ENCODE measurements at regions not wholly inside any gene's neighbourhood (a gene's known extent, or its start where the extent isn't known, plus 50 kb on each side); places are given as distances from the start of the nearest gene placed in this dataset.

DNA sequence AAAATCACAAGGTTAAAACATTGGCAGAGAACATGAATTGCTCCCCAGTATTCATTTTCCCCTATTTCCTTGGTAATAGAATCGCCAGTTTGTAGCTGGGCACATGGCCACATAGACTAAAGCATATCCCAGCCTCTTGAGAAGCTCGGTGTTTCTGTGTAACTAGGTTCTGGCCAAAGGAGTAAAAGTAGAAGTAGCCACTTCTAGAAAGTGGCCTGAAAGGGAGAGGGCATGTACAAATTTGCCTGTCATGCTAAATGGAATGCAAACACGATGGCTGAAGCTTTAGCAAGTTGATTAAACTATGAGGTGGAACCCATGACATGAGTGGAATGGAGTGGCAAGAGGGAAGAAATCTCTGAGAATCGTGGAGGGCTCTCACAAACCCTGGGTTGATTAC is 173.7 kb upstream of the EGLN3 start:
- no peak for DNase-seq

DNA sequence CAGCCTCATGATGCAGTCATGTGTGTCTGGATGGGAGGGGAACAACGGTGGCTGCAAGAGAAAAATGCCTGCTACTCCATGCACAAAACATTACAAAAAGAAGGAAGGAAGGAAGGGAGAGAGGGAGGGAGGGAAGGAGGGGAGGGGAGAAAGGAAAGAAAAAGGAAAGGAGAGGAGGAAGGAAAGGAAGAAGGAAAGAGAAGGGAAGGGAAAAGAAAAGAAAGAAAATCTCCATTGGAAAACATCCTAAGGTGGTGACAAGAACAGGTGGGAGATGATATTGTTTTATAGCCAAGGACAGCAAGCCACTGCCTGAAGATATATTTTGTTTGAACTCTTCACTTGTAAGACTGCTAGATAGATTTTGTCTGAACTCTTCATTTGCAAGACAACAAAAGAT is 171.8 kb upstream of the EGLN3 start:
- no peak for DNase-seq

DNA sequence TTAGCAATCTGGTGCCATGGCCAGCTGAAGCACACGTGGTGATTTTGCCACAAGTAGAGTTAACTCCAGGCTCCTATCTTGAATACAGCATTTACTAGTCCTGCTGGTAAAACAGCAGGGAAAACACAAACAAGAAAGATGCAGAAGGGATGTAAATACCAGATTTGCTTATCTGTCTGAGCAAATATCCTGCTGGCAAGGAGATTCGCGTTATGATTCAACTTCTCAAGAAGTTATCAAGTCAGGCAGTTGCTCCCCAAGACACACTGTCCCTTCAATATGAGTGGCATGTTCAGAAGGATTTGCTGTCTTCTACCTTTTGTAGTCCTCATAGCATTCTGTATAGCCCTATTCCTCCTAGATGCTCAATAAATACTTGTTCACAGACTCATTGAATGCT is 171.2 kb upstream of the EGLN3 start:
- DNase-seq, result no peak

DNA sequence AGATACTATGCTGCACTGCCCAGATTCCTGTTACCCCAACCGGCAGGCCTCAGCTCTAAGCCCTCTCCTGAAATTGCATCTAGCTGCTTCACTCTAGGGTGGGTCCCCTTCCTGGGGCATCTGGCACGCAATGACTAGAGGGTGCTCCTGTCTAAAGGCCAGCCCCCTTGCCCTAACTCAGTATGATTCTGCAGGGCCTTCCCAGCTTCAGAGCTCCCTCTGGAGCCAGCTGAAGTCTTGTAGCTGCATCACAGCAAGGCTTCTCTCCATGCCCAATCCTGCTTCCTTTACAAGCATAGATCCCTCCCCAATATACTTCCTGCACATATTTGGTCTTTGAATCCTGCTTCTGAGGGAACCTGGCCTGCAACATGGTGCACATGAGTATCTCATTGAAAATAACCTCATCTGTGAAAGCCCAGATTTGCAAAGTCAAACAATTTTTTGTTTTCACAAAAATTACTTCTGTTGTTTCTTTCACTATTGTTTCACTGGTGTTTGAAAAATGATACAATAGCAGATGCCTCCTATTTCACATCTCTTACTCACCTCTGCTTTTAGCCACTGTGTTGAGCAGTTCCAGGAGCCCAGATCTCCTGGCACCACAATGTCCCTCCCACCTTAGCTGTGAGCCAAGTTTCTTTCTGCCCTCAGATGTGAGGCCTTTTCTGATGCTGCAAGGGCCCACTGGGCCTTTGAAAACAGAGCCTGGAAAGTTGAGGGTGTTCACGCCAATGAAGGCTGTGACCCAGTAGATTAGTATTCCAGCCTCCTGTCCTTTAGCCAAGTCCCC is 169.5 kb upstream of the EGLN3 start:
- DNase-seq, result peak; percentile 5

DNA sequence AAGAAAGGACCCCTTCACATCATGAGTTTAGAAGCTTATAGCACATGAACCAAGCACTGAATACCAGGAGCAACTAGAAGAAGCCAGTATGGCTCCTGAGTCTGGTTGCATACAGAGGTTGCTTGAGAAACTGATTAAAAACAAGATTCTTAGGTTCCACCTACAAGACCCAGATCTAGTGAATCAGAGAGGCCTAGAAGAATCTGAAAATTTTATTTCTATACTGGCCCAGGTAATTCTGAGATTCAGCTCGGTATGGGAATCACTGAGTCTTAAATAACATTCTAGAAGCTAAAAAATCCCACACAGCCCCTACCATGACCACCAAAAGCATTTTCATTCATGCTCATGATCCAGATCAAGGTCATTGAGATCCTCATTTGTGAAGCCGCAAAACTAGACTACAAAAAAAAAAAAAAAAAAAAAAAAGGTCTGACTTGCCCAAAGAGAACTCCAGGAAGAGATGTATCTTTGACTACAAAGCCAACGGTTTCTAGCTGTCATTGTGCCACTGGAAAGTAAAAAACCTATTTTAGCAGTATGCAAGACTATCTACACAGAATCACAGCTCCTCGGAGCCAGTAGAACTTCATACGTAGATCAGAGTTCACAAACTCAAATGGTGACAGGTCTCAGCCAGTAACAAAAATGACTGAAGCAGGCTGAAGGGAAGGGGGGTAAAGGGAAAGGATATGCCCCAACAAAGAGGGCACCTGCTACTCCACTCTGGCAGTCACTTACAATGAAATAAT is 168.4 kb upstream of the EGLN3 start:
- no peak for DNase-seq

DNA sequence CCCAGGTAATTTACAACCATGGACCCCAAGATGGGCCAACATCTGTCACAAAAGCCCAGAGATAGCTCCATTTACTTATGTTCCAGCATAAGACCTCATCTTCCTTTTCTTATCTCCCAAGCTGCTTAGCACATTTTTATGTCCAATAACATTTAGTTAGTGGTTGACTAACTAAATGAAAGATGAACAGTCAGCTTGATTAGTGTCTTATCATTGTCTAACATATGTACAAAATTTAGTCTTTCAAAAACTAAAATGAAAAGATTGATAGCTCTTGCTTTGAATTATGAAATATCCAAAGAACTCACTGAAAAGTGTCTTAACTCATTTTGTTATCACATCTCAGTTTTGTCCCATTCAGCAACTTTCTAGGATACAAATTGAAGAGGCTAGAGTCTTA is 163.1 kb upstream of the EGLN3 start:
- no peak for DNase-seq

DNA sequence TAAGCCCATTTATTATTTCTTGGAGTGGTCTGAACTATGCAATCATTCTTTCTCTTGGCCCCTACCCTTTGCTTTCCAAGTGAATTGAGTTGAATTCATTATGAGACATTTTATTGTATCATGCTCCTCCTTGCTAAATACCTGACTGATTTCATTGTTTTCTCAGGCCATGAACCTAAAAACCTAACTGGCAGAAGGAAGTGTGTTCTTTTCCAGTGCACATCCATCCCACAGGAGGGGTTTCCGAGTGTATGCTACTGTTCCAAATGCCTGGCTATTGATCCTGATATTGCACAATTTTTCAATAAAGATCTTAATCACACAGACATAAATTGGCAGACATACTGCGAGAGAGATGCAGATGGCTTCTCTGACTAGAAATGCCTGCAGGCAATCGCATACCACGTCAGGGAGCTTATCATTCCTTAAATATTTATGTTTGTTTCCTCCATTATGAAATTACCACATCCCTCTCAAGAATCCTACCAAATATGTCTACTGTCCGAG is 162.2 kb upstream of the EGLN3 start:
- no peak for DNase-seq

DNA sequence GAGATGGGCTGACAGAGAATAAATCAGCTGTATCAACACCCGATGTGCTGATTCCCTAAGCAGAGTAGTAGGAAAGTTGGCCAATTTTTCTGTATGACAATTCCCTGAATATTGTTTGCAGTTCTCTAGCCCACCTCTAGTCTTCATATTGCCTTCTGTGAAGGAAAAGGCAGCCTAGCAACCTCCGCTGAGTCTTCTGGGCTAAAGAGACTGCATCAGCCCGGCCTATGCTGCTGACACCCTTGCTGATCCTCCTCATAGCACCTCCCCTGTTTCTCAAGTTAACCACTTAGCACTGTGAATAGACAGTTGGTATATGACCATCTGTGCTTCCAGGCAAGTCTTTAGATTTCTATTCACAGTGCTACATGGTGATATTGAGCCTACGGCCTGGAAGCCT is 161.1 kb upstream of the EGLN3 start:
- DNase-seq, result no peak

DNA sequence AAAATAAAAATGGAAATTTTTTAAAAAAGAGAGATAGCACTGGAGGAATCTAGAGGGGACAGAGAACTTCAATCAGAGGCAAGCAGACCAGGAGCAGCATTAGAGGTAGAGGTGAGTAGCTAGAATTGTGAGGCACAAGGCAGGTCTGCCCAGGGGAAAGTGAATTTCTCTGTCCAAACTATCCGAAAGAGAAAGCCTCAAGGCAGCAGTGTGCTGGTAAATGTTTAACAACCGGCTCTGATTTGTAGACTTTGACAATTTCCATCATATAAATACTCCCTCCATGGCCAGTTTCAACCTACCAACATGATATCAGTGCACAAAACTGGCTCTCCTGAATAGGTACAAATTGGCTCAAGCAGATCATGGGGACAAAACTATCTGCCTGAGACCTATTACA is 160.6 kb upstream of the EGLN3 start:
- DNase-seq, result no peak

DNA sequence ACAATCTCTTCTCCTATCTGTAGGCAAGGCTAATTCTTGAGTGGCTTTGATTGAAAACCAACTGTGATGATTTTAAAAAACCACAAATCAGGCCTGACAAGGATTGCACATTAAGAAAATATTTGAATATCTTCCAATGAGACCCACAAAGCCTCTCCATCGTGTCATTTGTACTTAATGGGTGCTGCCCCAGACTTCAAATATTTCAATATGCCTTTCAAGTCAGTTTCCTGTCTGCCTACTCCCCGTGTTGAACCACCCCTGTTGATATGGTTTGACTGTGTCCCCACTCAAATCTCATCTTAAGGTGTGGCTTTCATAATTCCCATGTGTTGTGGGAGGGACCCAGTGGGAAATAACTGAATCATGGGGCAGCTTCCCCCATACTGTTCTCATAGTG is 159.7 kb upstream of the EGLN3 start:
- no peak for DNase-seq

DNA sequence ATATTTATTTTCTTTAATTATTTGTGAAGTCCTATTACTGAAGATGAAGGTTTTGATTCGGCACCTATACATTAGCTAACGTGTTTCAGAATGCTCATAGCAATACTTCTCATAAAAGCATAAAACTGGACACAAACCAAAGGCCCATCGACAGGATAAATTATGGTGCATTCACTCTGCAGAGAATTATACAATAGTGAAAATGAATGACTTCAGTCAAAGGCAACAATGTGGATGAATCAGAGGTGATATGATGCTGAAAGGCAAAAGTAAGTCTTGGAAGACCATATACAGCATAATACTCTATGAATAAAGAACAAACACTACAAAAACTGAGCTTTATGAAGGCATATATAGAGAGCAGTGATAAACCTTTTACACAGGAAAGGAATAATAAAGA is 156.6 kb upstream of the EGLN3 start:
- DNase-seq, result no peak

DNA sequence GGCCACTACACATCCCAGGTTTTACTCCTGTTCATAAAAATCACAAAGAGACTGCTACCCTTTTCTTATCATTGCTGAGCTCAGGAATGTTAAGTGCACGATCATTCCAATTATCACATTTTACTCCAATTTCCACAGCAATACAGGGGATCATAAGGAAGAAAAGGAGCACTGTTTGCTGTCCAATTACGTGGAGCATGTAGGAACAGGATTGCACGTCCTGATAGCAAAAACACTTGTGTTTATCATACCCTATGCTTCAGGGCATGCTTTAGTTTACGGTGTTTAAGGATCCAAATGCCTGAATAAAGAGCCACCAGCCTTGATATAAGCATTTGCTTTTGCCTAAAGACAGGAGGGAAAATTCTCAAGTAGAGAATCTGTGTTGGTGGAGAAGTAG is 155.4 kb upstream of the EGLN3 start:
- no peak for DNase-seq

DNA sequence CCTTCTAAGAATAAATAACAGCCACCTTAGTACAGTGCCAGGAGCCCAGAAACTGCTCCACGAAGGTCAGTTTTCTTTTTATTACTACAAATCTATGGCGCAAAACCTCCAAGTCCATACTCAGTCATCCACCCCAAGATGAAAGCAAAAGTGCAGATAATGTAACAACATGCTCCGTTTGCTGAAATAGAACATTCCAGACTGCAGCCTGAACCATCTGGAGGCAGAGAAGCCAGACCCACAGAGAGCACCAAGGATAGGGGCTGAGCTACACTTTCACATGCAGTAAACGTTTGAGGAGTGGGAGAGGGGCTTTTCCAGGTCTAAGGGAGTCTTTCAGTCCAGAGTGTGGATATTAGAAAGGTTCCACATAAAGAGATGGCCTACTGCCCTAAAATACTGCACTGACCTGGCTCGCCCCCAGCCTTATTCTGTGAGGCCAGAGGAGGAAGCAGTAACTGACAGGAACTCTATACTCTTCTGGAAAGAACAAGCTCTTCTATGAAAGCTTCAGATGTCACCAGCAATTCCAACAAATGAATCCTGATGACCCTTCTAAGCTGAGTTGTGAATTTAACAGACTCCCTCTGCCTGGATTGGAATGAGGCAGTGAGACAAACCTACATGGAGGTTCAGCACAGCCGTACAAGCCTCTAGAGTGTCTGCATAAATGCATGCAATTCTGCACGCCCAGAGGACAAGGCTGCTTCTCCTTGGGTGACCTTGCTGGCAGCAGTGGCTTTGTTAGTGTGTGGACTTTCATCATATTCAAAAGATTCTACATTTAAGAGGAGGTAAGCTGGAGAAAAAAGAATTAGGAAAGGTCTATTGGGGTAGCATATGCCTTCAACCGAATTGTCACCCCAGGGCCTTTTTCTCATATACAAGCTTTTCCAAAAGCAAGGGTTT is 153.9 kb upstream of the EGLN3 start:
- no peak for DNase-seq

DNA sequence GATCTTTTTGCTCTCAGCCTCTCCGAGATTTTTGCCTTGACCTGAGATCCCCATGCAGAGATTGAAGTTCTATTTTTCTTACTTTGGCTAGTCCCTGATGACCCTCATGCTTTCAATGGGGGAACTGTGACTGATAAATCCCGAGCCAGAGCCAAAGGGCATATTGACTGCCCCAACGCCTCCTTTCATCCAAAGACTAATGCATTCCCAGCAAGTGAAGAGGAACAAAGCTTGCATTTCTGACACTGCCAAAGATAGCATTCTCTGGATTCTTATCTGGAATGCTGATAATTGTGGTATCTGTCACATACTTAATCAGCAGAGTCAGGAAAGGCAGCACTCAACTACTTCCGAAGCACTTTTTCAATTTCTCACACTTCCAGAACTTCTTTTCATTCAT is 152.3 kb upstream of the EGLN3 start:
- no peak for DNase-seq

DNA sequence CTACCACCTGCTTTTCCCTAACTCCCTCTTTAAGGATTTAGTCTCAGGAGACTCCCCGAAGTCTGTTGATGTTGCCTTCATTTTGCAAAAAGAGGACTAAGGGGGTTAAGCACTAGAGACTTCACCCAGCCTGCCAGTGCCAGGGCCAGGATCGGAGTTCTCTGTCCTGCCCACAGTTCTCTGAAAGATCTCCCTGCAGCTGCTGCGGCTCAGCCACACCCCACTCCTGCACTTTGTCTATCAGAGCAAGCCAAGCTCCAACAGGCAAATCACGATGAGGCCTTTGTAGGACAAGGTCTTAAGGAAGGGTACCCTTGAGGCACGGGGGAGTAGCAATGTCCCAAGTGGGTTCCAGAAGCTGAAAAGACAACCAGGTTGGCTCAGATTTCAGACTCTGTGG is 148.8 kb upstream of the EGLN3 start:
- no peak for DNase-seq

DNA sequence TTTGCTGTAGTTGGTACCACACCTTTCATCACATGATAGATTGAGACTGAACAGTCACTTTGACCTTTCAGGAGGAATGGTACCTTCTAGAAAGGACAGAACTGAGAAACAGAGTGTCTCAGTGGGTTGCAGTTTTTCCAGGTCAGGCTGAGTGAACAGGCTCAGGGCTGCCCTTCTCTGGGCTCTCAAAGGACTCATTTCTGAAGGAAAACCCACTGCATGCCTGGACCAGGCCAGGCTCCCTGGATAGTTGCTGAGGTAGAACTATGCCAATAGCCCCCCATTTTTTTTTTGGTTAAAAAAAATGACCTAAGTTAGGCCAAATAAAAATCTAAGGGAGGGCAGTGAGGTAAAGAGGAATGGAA is 148.1 kb upstream of the EGLN3 start:
- DNase-seq, result no peak

DNA sequence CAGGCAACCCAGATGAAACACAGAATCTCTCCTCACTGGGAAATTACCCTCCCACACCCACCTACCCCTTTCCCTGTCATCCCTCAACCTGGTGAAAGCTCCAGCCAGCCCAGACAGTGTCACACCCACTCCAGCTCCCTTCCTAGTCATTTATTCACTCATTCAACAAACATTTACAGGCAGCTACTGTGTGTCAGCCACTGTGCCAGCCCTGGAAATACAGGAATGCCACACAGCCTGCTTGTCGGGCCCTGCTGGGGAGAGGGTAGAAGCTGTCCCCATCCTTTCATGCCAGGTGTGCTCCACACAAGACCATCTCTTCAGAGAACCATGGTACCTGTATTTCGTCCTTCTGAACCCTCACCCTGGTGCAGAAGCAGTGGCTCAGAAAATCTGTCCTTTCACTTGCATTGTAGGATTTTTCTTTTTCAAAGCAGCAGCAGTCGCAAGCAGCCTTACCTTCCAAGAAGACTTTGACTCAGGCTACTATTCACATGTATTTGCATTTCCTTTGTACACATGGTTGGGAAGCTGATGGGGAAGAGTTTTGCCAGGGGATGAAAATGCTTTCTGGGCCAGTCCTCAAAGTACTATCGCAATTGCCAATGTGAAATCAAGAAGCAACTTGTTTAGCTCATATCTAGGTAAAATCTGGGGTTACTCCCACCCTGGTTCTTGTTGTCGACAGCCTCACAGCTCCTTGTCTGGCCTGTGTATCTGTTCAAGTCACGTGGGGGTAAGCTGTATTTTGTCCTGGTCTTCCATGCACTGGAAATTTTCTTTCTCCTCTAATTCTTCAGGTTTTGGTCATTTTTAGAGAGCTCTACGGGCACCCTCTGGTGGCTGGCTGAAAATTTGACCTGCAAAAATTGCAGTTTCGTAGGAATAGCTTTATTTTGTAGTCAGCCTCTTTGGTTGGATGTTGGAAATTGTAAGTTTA is 147.4 kb upstream of the EGLN3 start:
- DNase-seq, result no peak

DNA sequence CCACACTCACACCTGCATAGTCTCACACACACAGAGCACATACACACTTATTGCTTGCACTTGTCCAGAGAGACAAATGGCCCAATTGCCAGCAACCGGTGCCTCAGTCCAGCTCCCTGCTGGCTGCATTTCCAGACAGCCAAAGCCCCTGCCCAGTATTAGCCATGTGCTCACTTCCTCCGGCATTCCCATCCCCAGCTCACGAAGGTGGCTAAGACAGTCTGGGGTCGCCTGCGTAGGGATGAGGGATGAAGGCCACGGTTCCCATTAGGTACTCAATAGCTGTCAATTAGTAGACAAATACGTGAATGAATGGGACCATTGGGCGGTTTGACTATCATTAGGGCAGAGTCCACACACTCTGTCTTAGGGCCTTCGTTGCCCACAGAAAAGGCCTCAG is 146.8 kb upstream of the EGLN3 start:
- DNase-seq, result no peak

DNA sequence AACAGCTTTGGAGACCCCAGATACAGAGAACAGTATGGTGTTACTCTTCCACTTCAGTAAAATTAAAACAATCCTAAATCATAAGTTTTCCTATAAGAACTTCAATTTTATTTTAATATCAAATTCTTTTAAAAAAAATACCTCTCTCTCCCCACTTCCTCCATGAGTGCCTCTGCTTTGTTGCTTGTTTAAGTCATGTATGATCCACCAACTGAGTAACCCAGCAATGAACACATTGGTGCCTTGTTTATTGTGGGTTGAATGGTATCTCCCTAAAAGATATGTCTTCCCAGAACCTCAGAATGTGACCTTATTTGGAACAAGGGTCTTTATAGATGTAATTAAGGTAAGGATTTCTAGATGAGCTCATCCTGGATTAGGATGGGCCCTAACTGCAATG is 143.5 kb upstream of the EGLN3 start:
- no peak for DNase-seq

DNA sequence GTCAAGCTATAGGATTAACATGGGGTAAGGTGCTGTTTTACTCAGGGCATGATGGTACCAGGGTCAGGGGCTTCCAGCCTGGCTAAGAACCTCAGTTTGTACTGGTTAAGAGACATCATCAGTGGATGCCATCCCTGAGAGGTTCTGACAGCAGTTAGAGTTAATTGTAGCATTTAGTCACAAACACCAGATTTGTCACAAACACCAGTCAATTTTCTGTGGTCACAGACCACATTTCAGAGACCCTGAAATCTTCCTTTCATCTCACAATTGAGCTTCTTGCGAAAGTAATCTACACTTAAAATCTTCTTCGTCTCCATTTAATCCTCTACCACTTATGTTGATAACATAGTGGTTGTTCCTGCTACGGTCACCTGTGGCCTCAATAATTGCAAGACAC is 143.0 kb upstream of the EGLN3 start:
- DNase-seq, result no peak

DNA sequence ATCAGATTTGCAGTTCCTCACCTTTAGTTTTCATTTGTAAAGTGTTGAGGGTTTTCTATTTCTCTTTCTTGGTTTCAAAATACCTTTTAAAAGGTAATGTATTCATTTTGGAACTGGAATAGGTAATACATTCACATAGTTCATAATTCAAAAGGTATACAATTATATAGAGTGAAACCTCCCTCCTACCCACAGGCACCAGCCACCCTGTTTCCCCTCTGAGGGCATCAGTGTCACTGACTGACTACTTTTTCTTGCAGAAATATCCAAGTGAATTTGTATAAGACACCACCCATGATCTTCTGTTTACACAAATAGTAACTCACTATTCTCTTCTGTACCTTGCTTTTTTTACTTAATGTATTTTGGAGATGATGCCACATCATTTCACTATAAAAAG is 139.6 kb upstream of the EGLN3 start:
- no peak for DNase-seq

DNA sequence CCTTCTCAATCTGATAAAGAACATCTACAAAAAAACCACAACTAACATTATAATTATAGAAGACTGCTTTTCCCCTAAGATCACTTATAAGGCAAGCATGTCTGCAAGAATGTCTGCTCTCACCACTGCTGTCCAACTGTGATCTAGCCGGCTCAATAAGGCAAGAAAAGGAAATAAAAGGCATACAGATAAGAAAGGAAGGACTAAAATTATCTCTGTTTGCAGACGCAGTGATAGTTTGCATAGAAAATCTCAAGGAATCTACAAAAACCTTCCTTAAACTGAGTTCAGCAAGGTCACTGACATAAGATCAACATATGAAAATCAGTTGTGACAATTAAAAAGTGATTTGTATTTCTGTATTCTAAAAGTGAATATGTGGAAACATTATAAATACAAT is 138.0 kb upstream of the EGLN3 start:
- DNase-seq, result no peak
